NB4 (cell line): ENCODE measurements at regions not wholly inside any gene's neighbourhood (a gene's known extent, or its start where the extent isn't known, plus 50 kb on each side); places are given as distances from the start of the nearest gene placed in this dataset.

Experiments used
- DNase-seq: peaks from one replicate; pipeline ENCODE4 v3.0.0; 2010; ENCODE audit warnings: low read depth
- H3K4me3 ChIP-seq: one replicate; pipeline ENCODE4 v1.5.1; 2011; ENCODE audit warnings: mild to moderate bottlenecking, low read depth, low read length, moderate library complexity
- MYC ChIP-seq: IDR thresholded peaks from 2 replicates; pipeline ENCODE4 v1.6.1; 2011; ENCODE audit warnings: low read depth, low read length
- POLR2A ChIP-seq: IDR thresholded peaks from 2 replicates; pipeline ENCODE4 v1.6.1; 2011; ENCODE audit warnings: mild to moderate bottlenecking; ENCODE audit not compliant: insufficient read length; ENCODE audit errors: extremely low read depth
- TF ChIP-seq, protein P1 (sequence below): IDR thresholded peaks from one replicate; pipeline ENCODE4 v1.5.1; 2012; ENCODE audit warnings: low read depth, low read length
- TF ChIP-seq, protein P2 (sequence below): IDR thresholded peaks from 2 replicates; pipeline ENCODE4 v1.6.1; 2011; ENCODE audit warnings: low read depth, low read length

DNA sequence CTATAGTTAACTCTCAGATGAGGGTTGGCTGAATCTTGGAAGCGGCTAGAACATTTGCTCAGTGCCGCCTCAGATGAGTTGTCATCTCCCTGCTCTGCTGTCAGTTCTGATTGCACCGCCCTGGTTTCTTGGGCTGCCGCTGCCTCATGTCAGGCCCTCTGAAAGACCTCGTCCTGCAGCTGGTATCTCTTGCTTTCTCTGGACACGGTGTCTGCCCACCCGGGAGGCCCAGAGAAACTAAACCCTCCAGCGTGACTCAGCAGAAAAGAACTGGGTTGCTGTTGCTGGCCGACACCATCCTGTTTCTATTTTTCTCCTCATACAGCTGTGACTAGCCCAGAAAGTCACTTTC lies 355.4 kb downstream of the CD83 start:
- peak; percentile 40 for DNase-seq
- TF ChIP-seq POLR2A: no peak
- TF ChIP-seq MYC: no peak
- TF ChIP-seq, protein P1, sequence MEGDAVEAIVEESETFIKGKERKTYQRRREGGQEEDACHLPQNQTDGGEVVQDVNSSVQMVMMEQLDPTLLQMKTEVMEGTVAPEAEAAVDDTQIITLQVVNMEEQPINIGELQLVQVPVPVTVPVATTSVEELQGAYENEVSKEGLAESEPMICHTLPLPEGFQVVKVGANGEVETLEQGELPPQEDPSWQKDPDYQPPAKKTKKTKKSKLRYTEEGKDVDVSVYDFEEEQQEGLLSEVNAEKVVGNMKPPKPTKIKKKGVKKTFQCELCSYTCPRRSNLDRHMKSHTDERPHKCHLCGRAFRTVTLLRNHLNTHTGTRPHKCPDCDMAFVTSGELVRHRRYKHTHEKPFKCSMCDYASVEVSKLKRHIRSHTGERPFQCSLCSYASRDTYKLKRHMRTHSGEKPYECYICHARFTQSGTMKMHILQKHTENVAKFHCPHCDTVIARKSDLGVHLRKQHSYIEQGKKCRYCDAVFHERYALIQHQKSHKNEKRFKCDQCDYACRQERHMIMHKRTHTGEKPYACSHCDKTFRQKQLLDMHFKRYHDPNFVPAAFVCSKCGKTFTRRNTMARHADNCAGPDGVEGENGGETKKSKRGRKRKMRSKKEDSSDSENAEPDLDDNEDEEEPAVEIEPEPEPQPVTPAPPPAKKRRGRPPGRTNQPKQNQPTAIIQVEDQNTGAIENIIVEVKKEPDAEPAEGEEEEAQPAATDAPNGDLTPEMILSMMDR: no peak
- TF ChIP-seq, protein P2, sequence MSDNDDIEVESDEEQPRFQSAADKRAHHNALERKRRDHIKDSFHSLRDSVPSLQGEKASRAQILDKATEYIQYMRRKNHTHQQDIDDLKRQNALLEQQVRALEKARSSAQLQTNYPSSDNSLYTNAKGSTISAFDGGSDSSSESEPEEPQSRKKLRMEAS: no peak
- H3K4me3 ChIP-seq: no peak overlapping the region

DNA sequence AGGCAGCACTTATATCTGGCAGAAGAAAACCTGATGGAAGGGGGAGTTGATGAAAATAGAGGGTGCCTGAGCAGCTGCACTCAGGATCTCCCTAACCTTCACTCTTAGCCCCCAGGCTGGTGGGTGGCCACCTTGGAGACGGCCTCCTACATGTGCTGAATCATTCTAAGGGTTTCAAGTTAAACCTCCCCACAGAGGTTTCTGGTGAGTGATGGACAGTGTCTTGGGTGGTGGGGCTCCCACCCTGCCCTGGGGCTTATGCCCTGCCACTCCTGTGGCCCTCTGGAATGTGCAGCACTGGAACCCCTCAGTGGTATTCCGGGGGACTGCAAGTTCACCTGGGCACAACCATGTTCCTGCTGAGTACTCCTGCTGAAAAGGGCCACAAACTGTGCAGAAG lies 357.2 kb downstream of the CD83 start:
- TF ChIP-seq, protein P1: no peak
- TF ChIP-seq, protein P2: no peak
- TF ChIP-seq POLR2A (no peak), MYC (no peak)
- peak; percentile 34 for DNase-seq
- no peak overlapping the region for H3K4me3 ChIP-seq

DNA sequence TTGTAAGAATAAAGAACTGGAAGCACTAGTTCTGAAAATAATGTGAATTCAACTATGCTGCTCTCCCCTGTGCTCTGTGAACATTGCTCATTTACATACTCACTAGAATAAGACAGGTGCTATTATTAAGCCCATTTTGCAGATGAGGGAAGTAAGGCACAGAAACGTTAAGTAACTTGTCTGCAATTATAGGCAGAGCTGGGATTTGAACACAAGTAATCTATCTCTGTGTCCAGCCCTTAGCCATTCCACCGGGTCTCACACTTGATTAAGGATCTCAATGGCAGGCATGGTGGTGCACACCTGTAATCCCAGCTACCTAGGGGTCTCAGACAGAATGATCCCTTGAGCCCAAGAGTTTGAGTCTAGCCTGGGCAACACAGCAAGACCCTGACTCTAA lies 357.7 kb downstream of the CD83 start:
- no peak for DNase-seq
- no peak overlapping the region for H3K4me3 ChIP-seq
- TF ChIP-seq, protein P2: no peak
- TF ChIP-seq POLR2A (no peak), MYC (no peak)
- TF ChIP-seq, protein P1: no peak

DNA sequence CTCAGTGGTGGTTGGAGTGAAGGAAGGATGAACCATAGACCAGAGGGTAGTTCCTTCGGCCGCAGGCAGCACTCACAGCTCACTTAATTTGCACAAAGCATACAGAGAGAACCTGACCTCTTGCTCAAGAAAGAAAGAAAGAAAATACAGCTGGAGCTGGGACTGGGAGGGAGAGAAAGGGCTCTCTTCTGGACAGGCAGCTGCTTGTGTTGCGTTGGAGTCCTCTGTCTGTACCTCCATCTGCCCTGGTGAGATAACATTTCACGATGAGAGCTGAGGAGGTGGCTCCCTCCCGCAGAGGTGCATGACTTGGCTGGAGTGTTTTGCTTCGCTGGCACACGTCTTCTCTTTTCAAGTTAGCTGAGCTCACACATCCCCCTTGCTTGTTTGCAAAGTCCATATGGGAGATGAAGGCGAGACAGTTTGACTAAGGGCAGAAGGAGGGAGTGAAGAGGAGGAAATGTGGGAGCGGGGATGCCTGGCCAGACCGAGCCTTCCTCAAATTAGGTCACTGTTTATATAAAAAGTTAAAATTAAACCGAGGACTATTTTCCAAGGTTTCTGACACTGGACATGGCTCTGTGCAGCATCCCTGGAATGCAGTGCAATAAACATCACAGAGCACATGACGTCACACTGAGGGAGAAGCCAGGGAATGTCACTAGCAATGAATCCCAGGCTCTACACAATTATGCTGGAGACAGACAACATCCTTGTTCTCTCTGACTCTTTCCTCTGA lies 359.4 kb downstream of the CD83 start:
- no peak for DNase-seq
- TF ChIP-seq, protein P2: no peak
- TF ChIP-seq POLR2A (no peak), MYC (no peak)
- TF ChIP-seq, protein P1: no peak
- no peak overlapping the region for H3K4me3 ChIP-seq

DNA sequence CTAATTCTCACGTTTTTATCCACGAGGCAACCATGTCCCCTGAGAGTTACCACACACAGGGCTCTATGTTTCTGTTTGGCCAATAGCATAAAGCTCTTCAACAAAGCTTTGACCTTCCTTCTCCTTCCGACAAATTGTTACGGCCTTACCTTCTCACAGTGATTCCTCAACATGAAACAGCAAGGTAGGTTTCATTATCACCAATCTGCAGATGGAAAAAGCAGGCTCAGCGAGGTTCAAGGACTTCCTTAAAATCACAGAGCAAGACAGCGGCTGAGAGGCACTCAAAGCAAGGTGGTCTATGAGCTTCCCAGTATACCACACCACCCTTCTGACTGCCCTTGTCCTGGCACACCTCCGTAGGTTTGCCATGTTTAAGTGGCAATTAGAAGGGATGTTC lies 360.0 kb downstream of the CD83 start:
- DNase-seq: no peak
- no peak overlapping the region for H3K4me3 ChIP-seq
- TF ChIP-seq MYC (no peak), POLR2A (no peak)
- TF ChIP-seq, protein P1: no peak
- TF ChIP-seq, protein P2: no peak
